HepG2 (cell line): ENCODE measurements at regions not wholly inside any gene's neighbourhood (a gene's known extent, or its start where the extent isn't known, plus 50 kb on each side); places are given as distances from the start of the nearest gene placed in this dataset.

Source experiments
- CEBPB ChIP-seq: IDR thresholded peaks from 2 replicates; pipeline ENCODE4 v1.6.1; 2011; ENCODE audit warnings: low read depth, low read length, improper control_type of control experiment, borderline replicate concordance
- ELF4 ChIP-seq: sonication (generic); formaldehyde crosslinking; IDR thresholded peaks from 2 replicates; pipeline ENCODE4 v1.5.0; 2020; ENCODE audit warnings: missing genetic modification reagents, mild to moderate bottlenecking, moderate library complexity, borderline replicate concordance
- HCFC1 ChIP-seq: fragments of 150-350 bp; IDR thresholded peaks from 2 replicates; pipeline ENCODE4 v1.6.1; 2014; ENCODE audit warnings: low read depth, low read length
- HDAC2 ChIP-seq: sonication (generic); formaldehyde crosslinking; IDR thresholded peaks from 2 replicates; pipeline ENCODE4 v1.4.0; 2020; ENCODE audit warnings: missing genetic modification reagents
- KDM1A ChIP-seq: IDR thresholded peaks from 2 replicates; pipeline ENCODE4 v1.6.1; 2016; ENCODE audit warnings: missing compliant biosample characterization
- KDM4B ChIP-seq: sonication (generic); formaldehyde crosslinking; IDR thresholded peaks from 2 replicates; pipeline ENCODE4 v1.4.0; 2020; ENCODE audit warnings: missing genetic modification reagents
- MTA3 ChIP-seq: sonication (generic); formaldehyde crosslinking; IDR thresholded peaks from 2 replicates; pipeline ENCODE4 v1.4.0; 2020; ENCODE audit warnings: missing genetic modification reagents
- POLR2AphosphoS5 ChIP-seq: IDR thresholded peaks from 2 replicates; pipeline ENCODE4 v1.6.1; 2012; ENCODE audit warnings: low read depth, low read length
- REL ChIP-seq: sonication (generic); formaldehyde crosslinking; conservative IDR thresholded peaks from 2 replicates; pipeline ENCODE4 v1.8.0; 2022; ENCODE audit warnings: mild to moderate bottlenecking, missing genetic modification reagents, moderate library complexity
- SNAI1 ChIP-seq: sonication (generic); formaldehyde crosslinking; IDR thresholded peaks from 2 replicates; pipeline ENCODE4 v1.5.0; 2020; ENCODE audit warnings: mild to moderate bottlenecking, missing genetic modification reagents, borderline replicate concordance
- ZNF670 ChIP-seq: sonication (generic); formaldehyde crosslinking; IDR thresholded peaks from 2 replicates; pipeline ENCODE4 v1.8.0; 2022; ENCODE audit warnings: mild to moderate bottlenecking, missing genetic modification reagents, borderline replicate concordance
- ZNF674 ChIP-seq: sonication (generic); formaldehyde crosslinking; IDR thresholded peaks from 2 replicates; pipeline ENCODE4 v1.5.0; 2020; ENCODE audit warnings: low read depth, mild to moderate bottlenecking, missing genetic modification reagents
- TF ChIP-seq, protein P1 (sequence below): sonication (generic); formaldehyde crosslinking; IDR thresholded peaks from 2 replicates; pipeline ENCODE4 v1.4.0; 2020; ENCODE audit warnings: mild to moderate bottlenecking, missing genetic modification reagents
- TF ChIP-seq, protein P2 (sequence below): sonication (generic); formaldehyde crosslinking; IDR thresholded peaks from 2 replicates; pipeline ENCODE4 v1.5.0; 2020; ENCODE audit warnings: mild to moderate bottlenecking, missing genetic modification reagents, moderate library complexity

- TF ChIP-seq KDM1A (CRISPR knock-in tag) (no peak), ELF4 (CRISPR knock-in tag) (no peak), MTA3 (CRISPR knock-in tag) (no peak), ZNF670 (CRISPR knock-in tag) (no peak), CEBPB (no peak), HDAC2 (CRISPR knock-in tag) (no peak), POLR2AphosphoS5 (no peak), HCFC1 (no peak), SNAI1 (CRISPR knock-in tag) (no peak), KDM4B (CRISPR knock-in tag) (no peak), ZNF674 (CRISPR knock-in tag) (no peak), REL (CRISPR knock-in tag) (no peak)
- TF ChIP-seq, protein P1, sequence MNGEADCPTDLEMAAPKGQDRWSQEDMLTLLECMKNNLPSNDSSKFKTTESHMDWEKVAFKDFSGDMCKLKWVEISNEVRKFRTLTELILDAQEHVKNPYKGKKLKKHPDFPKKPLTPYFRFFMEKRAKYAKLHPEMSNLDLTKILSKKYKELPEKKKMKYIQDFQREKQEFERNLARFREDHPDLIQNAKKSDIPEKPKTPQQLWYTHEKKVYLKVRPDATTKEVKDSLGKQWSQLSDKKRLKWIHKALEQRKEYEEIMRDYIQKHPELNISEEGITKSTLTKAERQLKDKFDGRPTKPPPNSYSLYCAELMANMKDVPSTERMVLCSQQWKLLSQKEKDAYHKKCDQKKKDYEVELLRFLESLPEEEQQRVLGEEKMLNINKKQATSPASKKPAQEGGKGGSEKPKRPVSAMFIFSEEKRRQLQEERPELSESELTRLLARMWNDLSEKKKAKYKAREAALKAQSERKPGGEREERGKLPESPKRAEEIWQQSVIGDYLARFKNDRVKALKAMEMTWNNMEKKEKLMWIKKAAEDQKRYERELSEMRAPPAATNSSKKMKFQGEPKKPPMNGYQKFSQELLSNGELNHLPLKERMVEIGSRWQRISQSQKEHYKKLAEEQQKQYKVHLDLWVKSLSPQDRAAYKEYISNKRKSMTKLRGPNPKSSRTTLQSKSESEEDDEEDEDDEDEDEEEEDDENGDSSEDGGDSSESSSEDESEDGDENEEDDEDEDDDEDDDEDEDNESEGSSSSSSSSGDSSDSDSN (CRISPR knock-in tag), result no peak
- TF ChIP-seq, protein P2, sequence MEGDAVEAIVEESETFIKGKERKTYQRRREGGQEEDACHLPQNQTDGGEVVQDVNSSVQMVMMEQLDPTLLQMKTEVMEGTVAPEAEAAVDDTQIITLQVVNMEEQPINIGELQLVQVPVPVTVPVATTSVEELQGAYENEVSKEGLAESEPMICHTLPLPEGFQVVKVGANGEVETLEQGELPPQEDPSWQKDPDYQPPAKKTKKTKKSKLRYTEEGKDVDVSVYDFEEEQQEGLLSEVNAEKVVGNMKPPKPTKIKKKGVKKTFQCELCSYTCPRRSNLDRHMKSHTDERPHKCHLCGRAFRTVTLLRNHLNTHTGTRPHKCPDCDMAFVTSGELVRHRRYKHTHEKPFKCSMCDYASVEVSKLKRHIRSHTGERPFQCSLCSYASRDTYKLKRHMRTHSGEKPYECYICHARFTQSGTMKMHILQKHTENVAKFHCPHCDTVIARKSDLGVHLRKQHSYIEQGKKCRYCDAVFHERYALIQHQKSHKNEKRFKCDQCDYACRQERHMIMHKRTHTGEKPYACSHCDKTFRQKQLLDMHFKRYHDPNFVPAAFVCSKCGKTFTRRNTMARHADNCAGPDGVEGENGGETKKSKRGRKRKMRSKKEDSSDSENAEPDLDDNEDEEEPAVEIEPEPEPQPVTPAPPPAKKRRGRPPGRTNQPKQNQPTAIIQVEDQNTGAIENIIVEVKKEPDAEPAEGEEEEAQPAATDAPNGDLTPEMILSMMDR (CRISPR knock-in tag), result no peak
These were observed 223.3 kb upstream of the SFSWAP start for GRCh38 chr12:131487388-131488124.
